BLaER1 (cell line): ENCODE measurements at regions not wholly inside any gene's neighbourhood (a gene's known extent, or its start where the extent isn't known, plus 50 kb on each side); places are given as distances from the start of the nearest gene placed in this dataset.
"Not testable (repeated sequence)": the region's sequence is repeated elsewhere in the genome, so short reads cannot be mapped to it uniquely, and the experiment has no call there.

Source experiments
- H3K27ac ChIP-seq: shearing (Covaris generic); formaldehyde crosslinking; 2 replicates; pipeline ENCODE4 v1.8.1; 2022
- H3K27me3 ChIP-seq: shearing (Covaris generic); formaldehyde crosslinking; 2 replicates; pipeline ENCODE4 v1.8.1; 2022
- H3K36me3 ChIP-seq: shearing (Covaris generic); formaldehyde crosslinking; 2 replicates; pipeline ENCODE4 v1.8.1; 2022
- H3K4me1 ChIP-seq: shearing (Covaris generic); formaldehyde crosslinking; 2 replicates; pipeline ENCODE4 v1.8.1; 2022
- H3K4me2 ChIP-seq: shearing (Covaris generic); formaldehyde crosslinking; 2 replicates; pipeline ENCODE4 v1.8.1; 2022
- H3K4me3 ChIP-seq: shearing (Covaris generic); formaldehyde crosslinking; 2 replicates; pipeline ENCODE4 v1.8.1; 2022
- H3K9ac ChIP-seq: shearing (Covaris generic); formaldehyde crosslinking; 2 replicates; pipeline ENCODE4 v1.8.1; 2022
- H3K9me3 ChIP-seq: shearing (Covaris generic); formaldehyde crosslinking; 2 replicates; pipeline ENCODE4 v1.8.1; 2022
- H4K20me1 ChIP-seq: shearing (Covaris generic); formaldehyde crosslinking; 2 replicates; pipeline ENCODE4 v1.8.1; 2022
- Cebpa-rat ChIP-seq: shearing (Covaris generic); IDR thresholded peaks from 2 replicates; pipeline ENCODE4 v1.8.1; 2022

- no peak for TF ChIP-seq Cebpa-rat
- Histone ChIP-seq H3K27me3 (no peaks in the 10 kb centered on the region), H3K4me2 (no peak overlapping the region)
Measured at GRCh38 chr2:123777116-123777515, 248.0 kb upstream of the CNTNAP5 start.

GRCh38 chr2:123783164-123783563 is 241.9 kb upstream of the CNTNAP5 start:
- H3K36me3 ChIP-seq: no peaks in the 10 kb centered on the region
- no peak overlapping the region for H3K4me2 ChIP-seq
- H3K9ac ChIP-seq: no peak overlapping the region
- TF ChIP-seq Cebpa-rat: no peak
- H3K9me3 ChIP-seq: no peaks in the 10 kb centered on the region
- no peaks in the 10 kb centered on the region for H4K20me1 ChIP-seq
- no peaks in the 10 kb centered on the region for H3K27me3 ChIP-seq
- H3K27ac ChIP-seq: no peak overlapping the region
- no peaks in the 10 kb centered on the region for H3K4me1 ChIP-seq
- no peak overlapping the region for H3K4me3 ChIP-seq

More at GRCh38 chr2:123777116-123777515, 248.0 kb upstream of the CNTNAP5 start:
- Histone ChIP-seq H4K20me1 (no peaks in the 10 kb centered on the region), H3K4me1 (no peaks in the 10 kb centered on the region), H3K4me3 (no peak overlapping the region), H3K9me3 (no peaks in the 10 kb centered on the region), H3K36me3 (no peaks in the 10 kb centered on the region), H3K27ac (no peak overlapping the region), H3K9ac (no peak overlapping the region)

GRCh38 chr2:123785332-123785731 is 239.8 kb upstream of the CNTNAP5 start:
- no peak overlapping the region for H3K4me2 ChIP-seq
- no peaks in the 10 kb centered on the region for H3K9me3 ChIP-seq
- TF ChIP-seq Cebpa-rat: no peak
- H3K4me1 ChIP-seq: no peaks in the 10 kb centered on the region
- no peaks in the 10 kb centered on the region for H3K27me3 ChIP-seq
- H3K9ac ChIP-seq: no peak overlapping the region
- no peak overlapping the region for H3K4me3 ChIP-seq
- no peaks in the 10 kb centered on the region for H3K36me3 ChIP-seq
- H4K20me1 ChIP-seq: no peaks in the 10 kb centered on the region
- no peak overlapping the region for H3K27ac ChIP-seq

- Histone ChIP-seq H4K20me1 (no peaks in the 10 kb centered on the region), H3K9me3 (no peaks in the 10 kb centered on the region), H3K4me1 (no peaks in the 10 kb centered on the region), H3K9ac (no peak overlapping the region), H3K4me3 (no peak overlapping the region), H3K36me3 (no peaks in the 10 kb centered on the region), H3K27ac (no peak overlapping the region), H3K27me3 (no peaks in the 10 kb centered on the region), H3K4me2 (no peak overlapping the region)
- no peak for TF ChIP-seq Cebpa-rat
Measured at GRCh38 chr2:123791207-123791606, 233.9 kb upstream of the CNTNAP5 start.

- no peak overlapping the region for H3K4me2 ChIP-seq
Measured at GRCh38 chr2:123791684-123792083, 233.4 kb upstream of the CNTNAP5 start.

GRCh38 chr2:123804126-123804525 is 221.0 kb upstream of the CNTNAP5 start:
- not testable (repeated sequence) for H3K4me3 ChIP-seq, H3K36me3 ChIP-seq, H3K9ac ChIP-seq, H3K4me2 ChIP-seq, H3K27ac ChIP-seq, H3K27me3 ChIP-seq, H4K20me1 ChIP-seq, H3K4me1 ChIP-seq
- peaks cover 50% of the 10 kb centered on the region for H3K9me3 ChIP-seq

More at GRCh38 chr2:123791684-123792083, 233.4 kb upstream of the CNTNAP5 start:
- H3K36me3 ChIP-seq: no peaks in the 10 kb centered on the region
- H3K4me3 ChIP-seq: no peak overlapping the region
- no peak overlapping the region for H3K27ac ChIP-seq
- no peaks in the 10 kb centered on the region for H3K27me3 ChIP-seq
- no peaks in the 10 kb centered on the region for H3K9me3 ChIP-seq
- H3K9ac ChIP-seq: no peak overlapping the region
- H4K20me1 ChIP-seq: no peaks in the 10 kb centered on the region
- no peak for TF ChIP-seq Cebpa-rat
- H3K4me1 ChIP-seq: no peaks in the 10 kb centered on the region

- H3K4me3 ChIP-seq, H3K4me1 ChIP-seq, H3K36me3 ChIP-seq, H3K27ac ChIP-seq, H3K9ac ChIP-seq, H4K20me1 ChIP-seq, H3K4me2 ChIP-seq, H3K27me3 ChIP-seq: not testable (repeated sequence)
- peaks cover 52% of the 10 kb centered on the region for H3K9me3 ChIP-seq
Measured at GRCh38 chr2:123805746-123806145, 219.3 kb upstream of the CNTNAP5 start.

- Histone ChIP-seq H3K36me3 (no peaks in the 10 kb centered on the region), H3K27me3 (no peaks in the 10 kb centered on the region), H3K4me2 (no peak overlapping the region), H3K4me3 (no peak overlapping the region), H3K9me3 (peaks cover 43% of the 10 kb centered on the region), H3K9ac (no peak overlapping the region), H3K4me1 (no peaks in the 10 kb centered on the region), H3K27ac (no peak overlapping the region), H4K20me1 (no peaks in the 10 kb centered on the region)
- no peak for TF ChIP-seq Cebpa-rat
Measured at GRCh38 chr2:123808243-123808642, 216.8 kb upstream of the CNTNAP5 start.

GRCh38 chr2:123811846-123812245 is 213.2 kb upstream of the CNTNAP5 start:
- peaks cover 20% of the 10 kb centered on the region for H3K9me3 ChIP-seq
- no peaks in the 10 kb centered on the region for H3K4me1 ChIP-seq
- H3K9ac ChIP-seq: no peak overlapping the region
- H3K27me3 ChIP-seq: no peaks in the 10 kb centered on the region
- no peak overlapping the region for H3K27ac ChIP-seq
- H3K4me3 ChIP-seq: no peak overlapping the region
- no peak for TF ChIP-seq Cebpa-rat
- no peaks in the 10 kb centered on the region for H4K20me1 ChIP-seq
- no peaks in the 10 kb centered on the region for H3K36me3 ChIP-seq
- H3K4me2 ChIP-seq: no peak overlapping the region

- no peaks in the 10 kb centered on the region for H4K20me1 ChIP-seq
- H3K27ac ChIP-seq: no peak overlapping the region
- H3K9me3 ChIP-seq: no peaks in the 10 kb centered on the region
- no peak overlapping the region for H3K4me3 ChIP-seq
- TF ChIP-seq Cebpa-rat: no peak
- H3K9ac ChIP-seq: no peak overlapping the region
- H3K27me3 ChIP-seq: no peaks in the 10 kb centered on the region
- no peaks in the 10 kb centered on the region for H3K4me1 ChIP-seq
- no peak overlapping the region for H3K4me2 ChIP-seq
- no peaks in the 10 kb centered on the region for H3K36me3 ChIP-seq
Measured at GRCh38 chr2:123816203-123816602, 208.9 kb upstream of the CNTNAP5 start.

- Histone ChIP-seq H3K9ac (no peak overlapping the region), H3K4me1 (no peaks in the 10 kb centered on the region)
- TF ChIP-seq Cebpa-rat: no peak
Measured at GRCh38 chr2:123816928-123817327, 208.2 kb upstream of the CNTNAP5 start.

More at GRCh38 chr2:123816928-123817327, 208.2 kb upstream of the CNTNAP5 start:
- Histone ChIP-seq H3K4me2 (no peak overlapping the region), H3K9me3 (no peaks in the 10 kb centered on the region), H3K36me3 (no peaks in the 10 kb centered on the region), H3K4me3 (no peak overlapping the region), H4K20me1 (no peaks in the 10 kb centered on the region), H3K27me3 (no peaks in the 10 kb centered on the region), H3K27ac (no peak overlapping the region)
